ENCODE measurements at regions not wholly inside any gene's neighbourhood (a gene's known extent, or its start where the extent isn't known, plus 50 kb on each side); places are given as distances from the start of the nearest gene placed in this dataset.

DNA sequence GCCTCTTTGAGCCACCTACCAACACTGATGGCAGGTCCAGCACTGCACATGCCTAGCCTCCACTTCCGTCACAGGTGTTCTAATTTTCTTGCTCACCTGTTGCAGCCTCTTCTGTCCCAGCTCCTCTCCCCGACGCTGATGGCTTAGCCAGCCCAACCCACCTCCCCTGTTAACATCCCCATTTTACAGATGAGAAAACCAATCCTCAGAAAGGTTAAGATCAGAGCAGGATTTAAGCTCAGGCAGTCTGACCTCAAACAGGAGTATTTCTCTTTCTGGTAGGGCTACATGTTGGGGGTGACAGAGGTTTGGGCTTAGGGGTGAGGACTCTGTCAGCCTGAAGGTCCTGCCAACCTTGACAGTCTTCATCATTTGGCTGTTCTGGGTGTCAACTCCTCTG is 74.5 kb upstream of the PITX1 start:
- Histone ChIP-seq H3K4me1 (ENCODE audit: control insufficient read depth, extremely low read depth, insufficient read depth, low read length) (peaks cover 14% of the 10 kb centered on the region), H3K27ac (ENCODE audit: control insufficient read depth, insufficient read depth, low read length) (no peak overlapping the region), H3K9me3 (ENCODE audit: control insufficient read depth, low read depth, low read length) (no peaks in the 10 kb centered on the region), H3K36me3 (ENCODE audit: control insufficient read depth in 2 of 2, extremely low read depth in 1 of 2, insufficient read depth in 2 of 2, low read length in 2 of 2) (no peaks in the 10 kb centered on the region), H4K20me1 (ENCODE audit: control insufficient read depth, extremely low read depth, insufficient read depth, low read length) (no peaks in the 10 kb centered on the region), H3K9me1 (ENCODE audit: control insufficient read depth, extremely low read depth, insufficient read depth, low read length) (no peaks in the 10 kb centered on the region), H2AFZ (ENCODE audit: control insufficient read depth, low read length) (no peak overlapping the region), H3K27me3 (ENCODE audit: control insufficient read depth, extremely low read depth, insufficient read depth, low read length) (peaks cover 11% of the 10 kb centered on the region), H3K4me2 (ENCODE audit: control insufficient read depth, extremely low read depth, insufficient read depth, low read depth, low read length) (no peak overlapping the region), H3K4me3 (ENCODE audit: control insufficient read depth in 2 of 3, extremely low read depth in 1 of 3, insufficient read depth in 2 of 3, low read depth in 1 of 3, low read length in 3 of 3) (no peak overlapping the region), H3K79me2 (ENCODE audit: control insufficient read depth, insufficient read depth, low read length) (no peaks in the 10 kb centered on the region), H3K9ac (ENCODE audit: control insufficient read depth, extremely low read depth, insufficient read depth, low read length) (no peak overlapping the region)
- TF ChIP-seq, protein P1, sequence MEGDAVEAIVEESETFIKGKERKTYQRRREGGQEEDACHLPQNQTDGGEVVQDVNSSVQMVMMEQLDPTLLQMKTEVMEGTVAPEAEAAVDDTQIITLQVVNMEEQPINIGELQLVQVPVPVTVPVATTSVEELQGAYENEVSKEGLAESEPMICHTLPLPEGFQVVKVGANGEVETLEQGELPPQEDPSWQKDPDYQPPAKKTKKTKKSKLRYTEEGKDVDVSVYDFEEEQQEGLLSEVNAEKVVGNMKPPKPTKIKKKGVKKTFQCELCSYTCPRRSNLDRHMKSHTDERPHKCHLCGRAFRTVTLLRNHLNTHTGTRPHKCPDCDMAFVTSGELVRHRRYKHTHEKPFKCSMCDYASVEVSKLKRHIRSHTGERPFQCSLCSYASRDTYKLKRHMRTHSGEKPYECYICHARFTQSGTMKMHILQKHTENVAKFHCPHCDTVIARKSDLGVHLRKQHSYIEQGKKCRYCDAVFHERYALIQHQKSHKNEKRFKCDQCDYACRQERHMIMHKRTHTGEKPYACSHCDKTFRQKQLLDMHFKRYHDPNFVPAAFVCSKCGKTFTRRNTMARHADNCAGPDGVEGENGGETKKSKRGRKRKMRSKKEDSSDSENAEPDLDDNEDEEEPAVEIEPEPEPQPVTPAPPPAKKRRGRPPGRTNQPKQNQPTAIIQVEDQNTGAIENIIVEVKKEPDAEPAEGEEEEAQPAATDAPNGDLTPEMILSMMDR (optimal IDR thresholded peaks at IDR 0.05 in 1 of 3, IDR thresholded peaks at IDR 0.05 in 1 of 3, conservative IDR thresholded peaks at IDR 0.05 in 1 of 3; ENCODE audit: extremely low read depth in 1 of 3, insufficient read depth in 2 of 3, low read length in 3 of 3): no peak
- no peak for TF ChIP-seq EZH2 (IDR thresholded peaks at IDR 0.05; ENCODE audit: low read length)
- dilution Hi-C loops (cut with MboI; ENCODE audit: extremely low pct_ligation_motif_present, low sequenced_read_pairs): no loop called here
- FAIRE-seq (no peak), DNase-seq (ENCODE audit: low read depth, low spot score) (no peak)

DNA sequence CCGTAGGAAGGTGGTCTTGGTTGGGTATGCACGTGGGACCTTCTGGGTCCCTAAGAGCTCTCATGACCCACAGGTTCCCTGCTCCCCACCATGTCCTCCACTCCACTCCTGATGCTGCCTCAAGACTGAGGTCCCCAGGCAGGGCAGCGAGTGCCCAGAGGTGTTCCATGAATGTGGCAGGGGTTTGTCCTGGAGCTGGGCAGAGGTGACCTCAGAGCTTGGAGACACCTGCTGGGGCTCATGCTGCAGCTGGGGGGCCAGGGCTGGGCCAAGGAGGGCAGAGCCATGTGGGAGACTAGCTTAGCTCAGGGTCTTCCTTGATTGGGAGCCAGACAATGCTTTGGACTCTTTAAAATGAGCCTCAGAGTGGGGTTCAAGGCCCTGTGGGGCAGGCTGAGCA is 74.0 kb upstream of the PITX1 start:
- Histone ChIP-seq H3K9me1 (ENCODE audit: control insufficient read depth, extremely low read depth, insufficient read depth, low read length) (no peaks in the 10 kb centered on the region), H3K4me3 (ENCODE audit: control insufficient read depth in 2 of 3, extremely low read depth in 1 of 3, insufficient read depth in 2 of 3, low read depth in 1 of 3, low read length in 3 of 3) (no peak overlapping the region), H2AFZ (ENCODE audit: control insufficient read depth, low read length) (no peak overlapping the region), H3K79me2 (ENCODE audit: control insufficient read depth, insufficient read depth, low read length) (no peaks in the 10 kb centered on the region), H4K20me1 (ENCODE audit: control insufficient read depth, extremely low read depth, insufficient read depth, low read length) (no peaks in the 10 kb centered on the region), H3K27me3 (ENCODE audit: control insufficient read depth, extremely low read depth, insufficient read depth, low read length) (peaks cover 11% of the 10 kb centered on the region), H3K36me3 (ENCODE audit: control insufficient read depth in 2 of 2, extremely low read depth in 1 of 2, insufficient read depth in 2 of 2, low read length in 2 of 2) (no peaks in the 10 kb centered on the region), H3K9ac (ENCODE audit: control insufficient read depth, extremely low read depth, insufficient read depth, low read length) (no peak overlapping the region), H3K4me1 (ENCODE audit: control insufficient read depth, extremely low read depth, insufficient read depth, low read length) (peaks cover 14% of the 10 kb centered on the region), H3K27ac (ENCODE audit: control insufficient read depth, insufficient read depth, low read length) (no peak overlapping the region), H3K9me3 (ENCODE audit: control insufficient read depth, low read depth, low read length) (no peaks in the 10 kb centered on the region), H3K4me2 (ENCODE audit: control insufficient read depth, extremely low read depth, insufficient read depth, low read depth, low read length) (no peak overlapping the region)
- no peak for FAIRE-seq
- dilution Hi-C loops (cut with MboI; ENCODE audit: extremely low pct_ligation_motif_present, low sequenced_read_pairs): no loop called here
- no peak for DNase-seq (ENCODE audit: low read depth, low spot score)
- no peak for TF ChIP-seq EZH2 (IDR thresholded peaks at IDR 0.05; ENCODE audit: low read length)
- TF ChIP-seq, protein P1 (optimal IDR thresholded peaks at IDR 0.05 in 1 of 3, IDR thresholded peaks at IDR 0.05 in 1 of 3, conservative IDR thresholded peaks at IDR 0.05 in 1 of 3; ENCODE audit: extremely low read depth in 1 of 3, insufficient read depth in 2 of 3, low read length in 3 of 3): no peak
